Epidermal melanocyte (primary cell): ENCODE measurements at regions not wholly inside any gene's neighbourhood (a gene's known extent, or its start where the extent isn't known, plus 50 kb on each side); places are given as distances from the start of the nearest gene placed in this dataset.

Source experiments
- DNase-seq: peaks from one replicate; pipeline ENCODE4 v3.0.0; 2011; ENCODE audit warnings: low spot score; ENCODE audit not compliant: insufficient read length

- no peak for DNase-seq
Measured at GRCh38 chr19:30754162-30754561, 382.0 kb downstream of the ZNF536 start.

GRCh38 chr19:30752876-30753275 lies 380.7 kb downstream of the ZNF536 start:
- no peak for DNase-seq

GRCh38 chr19:30752201-30752600 lies 380.0 kb downstream of the ZNF536 start:
- no peak for DNase-seq

- no peak for DNase-seq
Measured at GRCh38 chr19:30745476-30745985, 373.3 kb downstream of the ZNF536 start.

- no peak for DNase-seq
Measured at GRCh38 chr19:30744741-30745475, 372.7 kb downstream of the ZNF536 start.

GRCh38 chr19:30743702-30744101 lies 371.5 kb downstream of the ZNF536 start:
- DNase-seq = no peak

GRCh38 chr19:30743011-30743410 lies 370.8 kb downstream of the ZNF536 start:
- DNase-seq = no peak

GRCh38 chr19:30742406-30742938 lies 370.3 kb downstream of the ZNF536 start:
- no peak for DNase-seq

- no peak for DNase-seq
Measured at GRCh38 chr19:30741566-30741965, 369.4 kb downstream of the ZNF536 start.

GRCh38 chr19:30739394-30739793 lies 367.2 kb downstream of the ZNF536 start:
- DNase-seq = no peak

GRCh38 chr19:30738047-30738446 lies 365.9 kb downstream of the ZNF536 start:
- no peak for DNase-seq

- DNase-seq = no peak
Measured at GRCh38 chr19:30734669-30735068, 362.5 kb downstream of the ZNF536 start.

- DNase-seq = no peak
Measured at GRCh38 chr19:30733826-30734550, 361.8 kb downstream of the ZNF536 start.

GRCh38 chr19:30731591-30731990 lies 359.4 kb downstream of the ZNF536 start:
- DNase-seq = no peak

- no peak for DNase-seq
Measured at GRCh38 chr19:30729451-30729850, 357.3 kb downstream of the ZNF536 start.

- DNase-seq = no peak
Measured at GRCh38 chr19:30722761-30723160, 350.6 kb downstream of the ZNF536 start.

- no peak for DNase-seq
Measured at GRCh38 chr19:30722186-30722585, 350.0 kb downstream of the ZNF536 start.

- DNase-seq = no peak
Measured at GRCh38 chr19:30719999-30720345, 347.8 kb downstream of the ZNF536 start.

- no peak for DNase-seq
Measured at GRCh38 chr19:30719189-30719998, 347.2 kb downstream of the ZNF536 start.

- DNase-seq = no peak
Measured at GRCh38 chr19:30718707-30719106, 346.5 kb downstream of the ZNF536 start.

GRCh38 chr19:30718014-30718413 lies 345.8 kb downstream of the ZNF536 start:
- DNase-seq = no peak

- DNase-seq = no peak
Measured at GRCh38 chr19:30717381-30717780, 345.2 kb downstream of the ZNF536 start.
